Fibroblast of lung (primary cell): ENCODE measurements at regions not wholly inside any gene's neighbourhood (a gene's known extent, or its start where the extent isn't known, plus 50 kb on each side); places are given as distances from the start of the nearest gene placed in this dataset.

Experiments
- DNase-seq, 2 donors: peaks; one replicate each; pipeline versions ENCODE4 v3.0.0 to v3.0.0-alpha.2; 2010; ENCODE audit warnings: low read depth in 2 of 2
- H2AFZ ChIP-seq: 2 replicates; pipeline ENCODE4 v1.5.1; 2012; ENCODE audit warnings: low read length, control low read depth, inconsistent platforms
- H3K27ac ChIP-seq: 2 replicates; pipeline ENCODE4 v1.5.1; 2011; ENCODE audit warnings: low read length, control low read depth; ENCODE audit not compliant: insufficient read depth
- H3K27me3 ChIP-seq: 2 replicates; pipeline ENCODE4 v1.5.1; 2011; ENCODE audit warnings: mild to moderate bottlenecking, low read length; ENCODE audit not compliant: control insufficient read depth, insufficient read depth
- H3K36me3 ChIP-seq: 2 replicates; pipeline ENCODE4 v1.5.1; 2011; ENCODE audit warnings: low read length; ENCODE audit not compliant: control insufficient read depth, insufficient read depth
- H3K4me1 ChIP-seq: 2 replicates; pipeline ENCODE4 v1.5.1; 2011; ENCODE audit warnings: low read length; ENCODE audit not compliant: control insufficient read depth, insufficient read depth; ENCODE audit errors: extremely low read depth
- H3K4me2 ChIP-seq: 2 replicates; pipeline ENCODE4 v1.5.1; 2011; ENCODE audit warnings: low read length, control low read depth; ENCODE audit not compliant: insufficient read depth; ENCODE audit errors: extremely low read depth
- H3K4me3 ChIP-seq, 4 experiments: fragments of 200-600 bp in 1 of 4; sonication (generic) in 1 of 4; replicated peaks in 1 of 4; 2 replicates each; pipeline ENCODE4 v1.5.1; 2011 to 2016; ENCODE audit warnings: low read length in 4 of 4, low read depth in 3 of 4, mild to moderate bottlenecking in 3 of 4, control low read depth in 2 of 4, inconsistent platforms in 1 of 4, mixed read lengths in 1 of 4; ENCODE audit not compliant: insufficient read depth in 1 of 4; ENCODE audit errors: control extremely low read depth in 1 of 4
- H3K79me2 ChIP-seq: 2 replicates; pipeline ENCODE4 v1.5.1; 2012; ENCODE audit warnings: mild to moderate bottlenecking, low read length, inconsistent platforms; ENCODE audit not compliant: control insufficient read depth, insufficient read depth
- H3K9ac ChIP-seq: 2 replicates; pipeline ENCODE4 v1.5.1; 2011; ENCODE audit warnings: mild to moderate bottlenecking, low read length, control low read depth; ENCODE audit not compliant: insufficient read depth
- H3K9me3 ChIP-seq: 2 replicates; pipeline ENCODE4 v1.5.1; 2012; ENCODE audit warnings: low read depth, low read length; ENCODE audit not compliant: control insufficient read depth, insufficient read depth
- H4K20me1 ChIP-seq: 2 replicates; pipeline ENCODE4 v1.5.1; 2011; ENCODE audit warnings: low read length; ENCODE audit not compliant: control insufficient read depth, insufficient read depth; ENCODE audit errors: extremely low read depth
- CTCF ChIP-seq, 2 donors: IDR thresholded peaks in 1 of 2; conservative IDR thresholded peaks in 1 of 2; 1 replicate in 1 of 2; 2 replicates in 1 of 2; pipeline ENCODE4 v1.5.1; 2011 to 2012; ENCODE audit warnings: low read length in 2 of 2, control low read depth in 1 of 2, inconsistent platforms in 1 of 2, low read depth in 1 of 2, mild to moderate bottlenecking in 1 of 2
- EZH2 ChIP-seq: IDR thresholded peaks from 2 replicates; pipeline ENCODE4 v1.5.1; 2012; ENCODE audit warnings: low read length, control low read depth, mild to moderate bottlenecking; ENCODE audit errors: missing control alignments

- Histone ChIP-seq H3K79me2 (no peaks in the 10 kb centered on the region), H3K4me1 (no peaks in the 10 kb centered on the region), H3K9me3 (no peaks in the 10 kb centered on the region), H3K4me3 (no peak overlapping the region), H3K36me3 (no peaks in the 10 kb centered on the region), H3K4me2 (no peak overlapping the region), H2AFZ (no peak overlapping the region), H3K27me3 (no peaks in the 10 kb centered on the region), H3K9ac (no peak overlapping the region), H4K20me1 (no peaks in the 10 kb centered on the region), H3K27ac (no peak overlapping the region)
- TF ChIP-seq CTCF (conservative IDR thresholded peaks at IDR 0.05 in 1 of 2, IDR thresholded peaks at IDR 0.05 in 1 of 2; ENCODE audit: low read depth in 1 of 2, low read length in 2 of 2): no peak
- no peak for TF ChIP-seq EZH2
- no peak for DNase-seq
Observed at GRCh38 chr3:82306189-82306588, 544.7 kb upstream of the GBE1 start.

DNA sequence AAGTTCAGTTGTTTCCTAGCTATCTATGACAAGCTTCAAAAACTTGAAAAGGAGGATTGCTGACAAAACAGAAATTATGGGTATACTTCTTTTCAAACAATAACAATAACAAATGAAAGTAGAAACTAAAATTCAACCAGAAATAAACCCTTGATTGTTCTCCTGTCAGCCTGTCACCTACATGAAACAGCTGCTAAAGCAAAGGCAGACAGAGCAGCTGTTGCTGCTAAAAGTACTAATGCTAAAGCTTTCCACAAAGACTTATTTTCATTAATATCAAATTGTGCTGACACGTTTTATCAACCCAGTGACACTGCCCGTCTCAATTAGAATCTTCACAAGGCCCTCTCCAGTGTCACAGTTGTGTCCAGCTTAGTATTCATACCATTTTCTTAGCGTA is 533.2 kb upstream of the GBE1 start:
- Histone ChIP-seq H3K27me3 (no peaks in the 10 kb centered on the region), H3K4me3 (no peak overlapping the region), H3K9ac (no peak overlapping the region), H4K20me1 (no peaks in the 10 kb centered on the region), H3K27ac (no peak overlapping the region), H3K4me1 (no peaks in the 10 kb centered on the region), H2AFZ (no peak overlapping the region), H3K36me3 (no peaks in the 10 kb centered on the region), H3K79me2 (no peaks in the 10 kb centered on the region), H3K9me3 (no peaks in the 10 kb centered on the region), H3K4me2 (no peak overlapping the region)
- TF ChIP-seq CTCF (conservative IDR thresholded peaks at IDR 0.05 in 1 of 2, IDR thresholded peaks at IDR 0.05 in 1 of 2; ENCODE audit: low read depth in 1 of 2, low read length in 2 of 2): no peak
- TF ChIP-seq EZH2: no peak
- DNase-seq: no peak

DNA sequence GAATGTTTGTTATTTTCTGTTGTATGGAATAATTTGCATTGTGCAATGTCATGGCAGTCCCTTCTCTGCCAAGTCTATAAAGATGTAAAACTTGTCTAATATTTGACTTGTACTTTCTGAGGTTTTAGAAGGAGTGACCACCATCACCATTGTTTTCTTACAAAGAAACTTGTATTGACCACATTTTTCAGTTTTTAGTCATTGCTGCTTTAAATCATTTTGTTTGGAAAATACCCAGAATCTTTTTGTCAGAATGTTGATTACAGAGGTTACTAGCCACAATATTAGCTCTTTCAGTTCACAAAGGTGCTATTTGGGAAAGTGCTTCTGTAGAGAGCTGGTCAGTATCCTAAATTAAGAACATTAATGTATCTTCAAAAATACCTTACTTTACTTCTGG is 532.4 kb upstream of the GBE1 start:
- H3K36me3 ChIP-seq: no peaks in the 10 kb centered on the region
- H3K27ac ChIP-seq: no peak overlapping the region
- peak in 1 of 2 donors; percentile 11 for DNase-seq
- no peak overlapping the region for H3K4me3 ChIP-seq
- H2AFZ ChIP-seq: no peak overlapping the region
- H3K79me2 ChIP-seq: no peaks in the 10 kb centered on the region
- no peaks in the 10 kb centered on the region for H3K27me3 ChIP-seq
- H4K20me1 ChIP-seq: no peaks in the 10 kb centered on the region
- no peak for TF ChIP-seq CTCF (conservative IDR thresholded peaks at IDR 0.05 in 1 of 2, IDR thresholded peaks at IDR 0.05 in 1 of 2; ENCODE audit: low read depth in 1 of 2, low read length in 2 of 2)
- H3K4me2 ChIP-seq: no peak overlapping the region
- H3K9me3 ChIP-seq: no peaks in the 10 kb centered on the region
- no peaks in the 10 kb centered on the region for H3K4me1 ChIP-seq
- H3K9ac ChIP-seq: no peak overlapping the region
